GOT3 (cell line): ENCODE measurements at regions not wholly inside any gene's neighbourhood (a gene's known extent, or its start where the extent isn't known, plus 50 kb on each side); places are given as distances from the start of the nearest gene placed in this dataset.
"Not testable (repeated sequence)": the region's sequence is repeated elsewhere in the genome, so short reads cannot be mapped to it uniquely, and the experiment has no call there.

ENCODE experiments used
- DNase-seq: peaks from one replicate; lab custom pipeline; 2025; ENCODE audit warnings: mixed read lengths; lab: John Stamatoyannopoulos, UW

GRCh38 chr18:70576276-70577022, 287.6 kb downstream of the SOCS6 start:
- DNase-seq, result no peak

DNA sequence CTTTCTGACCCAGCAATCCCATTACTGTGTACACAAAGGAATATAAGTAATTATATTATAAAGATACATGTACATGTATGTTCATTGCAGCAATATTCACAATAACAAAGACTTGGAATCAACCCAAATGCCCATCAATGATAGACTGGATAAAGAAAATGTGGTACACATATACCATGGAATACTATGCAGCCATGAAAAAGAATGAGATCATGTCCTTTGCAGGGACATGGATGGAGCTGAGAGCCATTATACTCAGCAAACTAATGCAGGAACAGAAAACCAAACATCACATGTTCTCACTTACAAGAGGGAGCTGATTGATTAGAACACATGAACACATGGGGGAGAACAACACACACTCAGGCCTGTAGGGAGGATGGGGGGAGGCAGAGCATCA, 286.1 kb downstream of the SOCS6 start:
- not testable (repeated sequence) for DNase-seq

DNA sequence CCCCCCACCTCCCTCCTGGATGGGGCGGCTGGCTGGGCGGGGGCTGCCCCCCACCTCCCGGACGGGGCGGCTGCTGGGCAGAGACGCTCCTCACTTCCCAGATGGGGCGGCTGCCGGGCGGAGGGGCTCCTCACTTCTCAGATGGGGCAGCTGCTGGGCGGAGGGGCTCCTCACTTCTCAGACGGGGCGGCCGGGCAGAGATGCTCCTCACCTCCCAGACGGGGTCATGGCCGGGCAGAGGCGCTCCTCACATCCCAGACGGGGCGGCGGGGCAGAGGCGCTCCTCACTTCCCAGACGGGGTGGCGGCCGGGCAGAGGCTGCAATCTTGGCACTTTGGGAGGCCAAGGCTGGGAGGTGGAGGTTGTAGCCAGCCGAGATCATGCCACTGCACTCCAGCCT, 280.8 kb downstream of the SOCS6 start:
- not testable (repeated sequence) for DNase-seq

- no peak for DNase-seq
These were observed 270.6 kb downstream of the SOCS6 start for GRCh38 chr18:70559446-70559845.

DNA sequence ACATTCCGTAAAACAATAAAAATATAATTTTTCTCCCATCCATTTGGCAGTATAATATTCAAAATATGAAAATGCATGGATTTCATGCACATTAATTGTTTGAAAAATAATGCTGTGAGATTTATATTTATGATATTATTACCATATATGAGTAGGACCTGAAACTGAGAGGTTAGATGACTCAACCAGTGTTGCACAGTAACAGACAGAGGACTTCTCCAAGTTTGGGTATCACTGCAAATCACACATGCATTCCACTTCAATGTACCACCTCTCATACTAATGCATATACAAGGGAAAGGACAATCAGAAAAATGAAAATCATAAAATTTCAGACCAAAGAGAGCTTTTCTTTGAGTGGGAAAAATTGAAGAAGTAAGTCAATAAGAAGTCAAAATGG, 269.5 kb downstream of the SOCS6 start:
- no peak for DNase-seq

GRCh38 chr18:70554854-70555445, 266.1 kb downstream of the SOCS6 start:
- no peak for DNase-seq

- no peak for DNase-seq
These were observed 265.1 kb downstream of the SOCS6 start for GRCh38 chr18:70553936-70554260.

GRCh38 chr18:70553245-70553935, 264.5 kb downstream of the SOCS6 start:
- DNase-seq, result no peak

DNA sequence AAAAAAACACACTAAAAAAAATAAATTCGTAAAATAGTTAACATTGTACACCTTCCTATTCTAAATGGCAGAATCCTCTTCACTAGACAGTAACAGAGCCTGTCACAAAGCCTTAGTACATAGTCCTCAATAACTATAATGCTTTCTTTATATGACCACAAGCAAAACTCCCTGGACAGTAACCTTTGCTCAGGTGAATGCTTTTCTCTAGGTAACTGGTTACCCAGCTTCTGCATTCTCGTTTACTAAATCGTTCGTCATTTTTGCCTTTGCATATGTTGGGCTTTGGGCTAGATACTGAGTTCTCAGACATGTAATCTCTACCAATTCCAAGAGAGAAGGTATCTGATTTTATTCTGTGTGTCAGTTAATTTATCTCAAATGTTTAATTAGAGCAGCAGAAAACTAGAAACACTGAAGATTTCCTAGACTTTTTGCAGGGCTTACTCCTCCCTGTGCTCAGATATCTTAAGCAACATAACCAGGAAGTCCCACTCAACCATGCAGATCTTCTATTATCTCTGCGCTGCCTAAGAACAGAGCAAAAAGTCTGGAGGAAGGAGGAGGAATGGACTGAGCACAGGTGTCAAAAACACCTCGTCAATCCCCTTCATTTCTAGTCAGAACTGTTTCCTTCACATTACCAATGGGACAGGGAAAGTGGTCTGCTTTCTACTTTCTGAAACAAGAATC, 247.7 kb downstream of the SOCS6 start:
- DNase-seq, result no peak

- DNase-seq, result no peak
These were observed 246.2 kb downstream of the SOCS6 start for GRCh38 chr18:70535041-70535440.

DNA sequence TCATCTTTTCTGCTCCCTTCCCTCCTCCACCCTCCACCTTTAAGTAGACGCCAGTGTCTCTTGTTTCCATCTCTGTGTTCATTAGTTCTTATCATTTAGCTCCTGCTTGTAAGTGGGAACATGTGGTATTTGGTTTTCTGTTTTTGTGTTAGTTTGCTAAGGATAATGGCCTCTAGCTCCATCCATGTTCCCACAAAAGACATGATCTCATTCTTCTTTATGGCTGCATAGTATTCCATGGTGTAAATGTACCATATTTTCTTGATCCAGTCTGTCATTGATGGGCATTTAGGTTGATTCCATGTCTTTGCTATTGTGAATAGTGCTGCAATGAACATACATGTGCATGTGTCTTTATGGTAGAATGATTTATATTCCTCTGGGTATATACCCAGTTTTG, 236.5 kb downstream of the SOCS6 start:
- not testable (repeated sequence) for DNase-seq

- DNase-seq, result no peak
These were observed 234.9 kb downstream of the SOCS6 start for GRCh38 chr18:70523792-70524182.

- DNase-seq, result no peak
These were observed 234.4 kb downstream of the SOCS6 start for GRCh38 chr18:70523035-70523791.

DNA sequence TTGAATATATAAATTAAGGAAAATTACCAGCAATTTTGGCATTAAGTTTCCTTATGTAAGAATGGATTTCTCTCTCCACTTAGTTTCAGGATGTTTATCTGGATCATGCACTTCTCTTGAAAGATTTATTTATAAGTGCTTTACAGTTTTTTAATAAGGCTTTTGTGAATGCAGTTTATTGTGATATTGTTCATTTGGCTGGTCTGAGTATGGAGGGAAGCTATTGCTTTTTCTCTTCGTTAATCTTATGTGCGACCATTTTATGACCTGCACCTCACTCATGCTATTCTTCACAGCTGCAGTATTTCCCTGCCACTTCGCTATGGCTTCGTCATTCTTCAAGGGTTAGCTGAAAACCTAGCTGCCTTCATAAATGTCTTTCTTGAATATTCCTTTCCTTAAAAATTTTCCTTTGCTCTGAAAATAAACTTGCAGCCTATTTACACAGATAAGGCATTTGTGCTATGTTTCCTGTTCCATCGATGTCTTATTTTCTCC, 233.4 kb downstream of the SOCS6 start:
- no peak for DNase-seq

DNA sequence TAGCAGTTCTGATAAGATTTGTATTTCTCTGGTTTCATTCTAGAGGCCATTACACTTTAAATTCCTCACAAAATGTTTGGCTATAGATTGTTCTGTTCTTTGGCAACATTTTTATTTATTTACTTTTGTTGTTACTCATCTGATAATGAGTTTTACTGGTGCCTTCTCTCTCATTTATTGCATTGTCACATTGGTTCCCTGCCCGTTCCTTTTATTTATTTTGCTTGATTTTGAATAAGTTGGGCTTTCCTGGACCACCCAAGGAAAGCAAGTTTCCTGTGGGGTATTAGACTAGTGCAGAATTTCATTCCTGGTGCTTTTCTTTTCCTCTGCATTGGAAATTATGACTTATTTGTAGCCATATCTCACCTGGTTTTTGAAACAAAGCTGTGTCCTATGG, 232.0 kb downstream of the SOCS6 start:
- DNase-seq, result no peak

DNA sequence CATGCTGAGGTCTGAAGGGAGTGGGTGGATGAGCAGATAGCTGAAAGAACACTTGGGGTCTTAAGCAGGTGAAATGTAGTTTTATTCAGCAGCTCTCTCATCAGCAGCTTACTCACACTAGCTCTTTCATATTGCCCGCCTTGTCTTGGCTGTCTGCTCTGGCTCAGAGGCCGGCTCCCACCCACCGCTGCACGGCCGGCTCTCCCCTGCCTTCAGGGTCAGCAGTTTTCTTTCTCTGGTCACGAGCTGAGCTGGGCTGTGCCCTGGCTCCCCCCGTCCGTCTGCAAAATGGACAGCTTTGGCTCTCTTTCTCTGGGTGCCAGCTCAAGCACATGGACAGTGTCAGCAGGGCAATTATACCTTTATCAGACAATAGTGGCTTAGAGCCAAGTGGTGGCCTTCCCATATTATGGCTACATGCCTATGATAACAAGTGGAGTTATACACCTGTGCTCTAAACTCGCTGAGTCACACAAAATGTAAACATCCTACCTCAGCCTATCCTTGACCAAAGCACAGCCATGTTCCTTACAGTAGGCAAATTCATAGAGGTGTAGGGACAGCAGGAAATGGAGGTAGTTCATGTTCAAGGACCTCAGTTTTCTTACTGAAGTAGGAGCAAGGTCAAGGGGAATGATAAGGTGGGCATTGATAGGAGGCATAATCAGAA, 224.8 kb downstream of the SOCS6 start:
- no peak for DNase-seq

DNA sequence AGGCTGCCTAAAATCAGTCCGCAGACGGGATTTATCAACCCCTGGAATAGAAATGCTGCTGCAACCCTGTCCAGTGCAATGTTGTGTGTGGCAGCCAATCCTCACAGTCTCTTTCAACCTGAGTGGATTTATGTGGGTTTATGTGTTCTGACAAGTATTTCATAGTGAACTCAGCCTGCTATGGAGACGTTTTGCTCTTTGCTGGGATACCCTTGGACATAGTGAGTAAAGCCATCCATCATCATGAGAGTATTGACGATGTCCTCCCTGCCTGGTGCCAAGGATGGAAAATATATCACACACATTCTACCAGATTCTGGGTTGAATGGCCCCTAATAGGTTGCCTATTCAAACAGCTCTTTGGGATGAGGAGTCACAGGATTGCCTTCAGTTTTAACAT, 219.1 kb downstream of the SOCS6 start:
- DNase-seq, result no peak

DNA sequence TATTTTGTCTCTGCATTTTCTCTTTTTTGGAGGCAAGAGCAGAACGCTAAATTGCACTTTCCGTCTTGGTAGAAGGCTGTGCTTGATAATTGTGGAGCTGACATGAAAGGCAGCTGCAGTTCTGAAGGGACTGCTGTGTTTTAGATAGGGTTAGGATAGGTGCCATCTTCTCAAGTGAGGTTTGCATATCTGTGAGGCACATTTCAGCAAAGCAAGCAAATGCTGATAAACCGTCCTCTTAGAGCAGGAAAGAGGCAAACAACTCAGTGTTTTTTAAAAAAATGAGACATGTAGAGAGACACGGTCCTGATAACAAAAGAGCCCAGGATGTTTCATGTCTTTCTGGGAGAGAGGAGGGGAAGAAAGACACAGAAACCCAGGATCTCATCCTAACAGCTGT, 217.7 kb downstream of the SOCS6 start:
- no peak for DNase-seq

DNA sequence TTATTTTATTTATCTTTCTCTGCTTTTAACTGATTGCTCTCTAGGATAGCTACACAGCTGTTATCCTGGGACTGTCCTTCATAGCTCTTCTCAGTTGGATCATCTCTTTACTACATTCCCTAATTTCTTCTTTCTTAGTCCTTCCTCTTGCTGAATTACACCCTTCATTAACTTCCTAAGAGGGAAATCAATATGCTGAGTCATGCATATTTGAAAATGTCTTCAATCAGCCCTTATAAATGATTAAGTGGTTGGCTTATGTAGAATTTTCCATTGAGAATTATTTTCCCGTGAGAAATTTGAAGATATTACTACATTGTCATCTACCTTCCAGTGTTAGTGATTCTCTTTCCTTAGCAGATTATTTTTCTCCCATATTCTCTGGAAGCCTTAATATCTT, 214.2 kb downstream of the SOCS6 start:
- DNase-seq, result no peak

GRCh38 chr18:70501358-70501757, 212.5 kb downstream of the SOCS6 start:
- DNase-seq, result no peak

DNA sequence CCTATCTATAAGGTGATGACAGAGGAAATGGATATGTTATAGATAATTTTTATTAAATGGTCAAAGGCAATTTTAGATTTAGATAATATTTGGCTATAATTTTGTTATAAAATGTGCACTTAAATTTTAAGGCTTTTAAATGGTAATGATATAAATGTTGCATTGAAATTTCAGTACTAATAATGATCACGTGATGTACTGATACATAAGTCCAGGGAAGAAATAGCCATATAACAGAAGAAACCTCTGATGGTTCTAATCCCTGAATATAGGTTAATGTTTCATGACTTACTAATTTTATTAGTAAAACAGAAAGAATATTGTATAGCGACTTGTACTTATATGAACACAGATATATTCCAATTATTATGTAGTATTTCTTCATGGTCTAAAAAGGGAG, 211.9 kb downstream of the SOCS6 start:
- no peak for DNase-seq
